HG02759 (cell line): ENCODE measurements at regions not wholly inside any gene's neighbourhood (a gene's known extent, or its start where the extent isn't known, plus 50 kb on each side); places are given as distances from the start of the nearest gene placed in this dataset.
"Not testable (repeated sequence)": the region's sequence is repeated elsewhere in the genome, so short reads cannot be mapped to it uniquely, and the experiment has no call there.

Experiments
- ATAC-seq: cut with Tn5 transposase; IDR thresholded peaks from one replicate; pipeline ENCODE4 v1.9.1; 2021; ENCODE audit warnings: mild to moderate bottlenecking, moderate library complexity; ENCODE audit not compliant: unreplicated experiment

DNA sequence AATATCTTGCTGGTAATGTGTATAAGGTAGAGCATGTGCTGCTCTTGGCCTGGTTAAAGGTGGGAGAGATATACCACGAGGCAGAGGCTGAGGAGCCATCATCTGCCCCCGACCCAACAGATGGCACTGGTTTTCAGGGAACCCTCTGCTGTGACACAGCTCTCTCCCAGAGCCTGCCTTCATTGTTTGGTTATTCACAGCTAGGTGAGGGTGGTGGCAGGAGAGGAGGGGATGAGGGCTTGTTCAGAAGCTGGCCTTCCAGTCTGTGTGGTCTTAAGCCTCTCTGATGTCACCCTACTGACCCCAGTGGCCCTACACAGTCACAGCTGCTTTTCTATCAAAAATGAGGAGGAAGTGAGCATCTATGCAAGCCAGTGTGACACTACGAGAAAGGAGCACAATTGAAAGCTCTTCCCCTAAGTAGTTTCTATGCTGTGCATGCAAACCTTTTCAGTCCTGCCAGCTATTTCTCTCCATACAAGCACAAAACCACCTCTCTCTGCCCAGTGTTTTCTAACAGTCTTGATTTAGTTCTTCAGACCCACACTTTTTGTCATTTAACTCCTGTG, 258.4 kb upstream of the AGTR1 start:
- no peak for ATAC-seq

DNA sequence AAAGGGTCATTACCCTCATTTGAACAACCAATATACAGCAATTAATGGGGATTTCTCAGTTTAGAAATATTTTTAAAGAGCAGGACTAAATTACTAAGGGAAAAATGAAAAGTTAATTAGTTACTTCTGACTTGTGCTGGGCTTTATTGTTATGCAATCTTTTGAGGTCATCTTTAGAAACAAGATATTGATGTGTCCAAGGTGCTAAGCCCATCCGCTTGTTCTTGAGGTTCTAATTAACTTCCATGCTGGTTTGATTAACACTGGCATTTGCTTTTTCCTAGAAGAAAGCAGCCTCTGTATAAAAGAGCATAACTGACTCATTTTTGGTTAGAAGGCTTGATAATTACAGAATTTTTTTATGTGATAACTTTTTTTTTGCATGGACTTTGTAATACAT, 256.5 kb upstream of the AGTR1 start:
- ATAC-seq, result no peak

DNA sequence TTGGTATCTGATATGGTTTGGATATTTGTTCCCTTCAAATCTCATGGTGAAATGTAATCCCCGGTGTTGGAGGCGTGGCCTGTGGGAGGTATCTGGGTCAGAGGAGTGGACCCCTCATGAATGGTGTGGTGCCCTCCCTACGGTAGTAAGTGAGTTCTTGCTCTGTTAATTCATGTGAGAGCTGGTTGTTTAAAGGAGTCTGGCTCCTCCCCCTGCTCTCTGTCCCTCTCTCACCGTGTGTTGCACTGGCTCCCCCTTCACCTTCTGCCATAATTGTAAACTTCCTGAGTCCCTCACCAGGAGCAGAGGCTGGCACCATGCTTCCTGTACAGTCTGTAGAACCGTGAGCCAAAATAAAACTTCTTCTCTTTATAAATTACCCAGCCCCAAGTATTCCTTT, 246.9 kb upstream of the AGTR1 start:
- no peak for ATAC-seq

DNA sequence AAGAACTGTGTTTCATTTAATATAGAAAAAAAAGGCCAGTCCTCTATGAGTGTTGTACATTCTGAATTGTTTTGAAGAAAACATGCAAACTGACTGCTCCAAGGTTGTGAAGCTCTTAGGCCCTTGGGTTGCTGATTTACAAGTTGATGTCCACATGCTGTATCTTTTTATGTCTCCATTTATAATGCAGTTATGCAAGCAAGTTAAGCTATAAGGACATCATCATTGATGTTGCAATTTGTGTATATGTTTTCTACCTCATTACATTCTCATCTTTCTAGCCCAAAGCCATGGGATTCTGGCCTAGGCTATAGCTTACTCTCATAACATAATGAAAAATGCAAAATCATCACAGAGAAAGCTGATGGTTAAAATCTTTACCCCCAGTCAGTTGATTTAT, 245.7 kb upstream of the AGTR1 start:
- ATAC-seq, result no peak

DNA sequence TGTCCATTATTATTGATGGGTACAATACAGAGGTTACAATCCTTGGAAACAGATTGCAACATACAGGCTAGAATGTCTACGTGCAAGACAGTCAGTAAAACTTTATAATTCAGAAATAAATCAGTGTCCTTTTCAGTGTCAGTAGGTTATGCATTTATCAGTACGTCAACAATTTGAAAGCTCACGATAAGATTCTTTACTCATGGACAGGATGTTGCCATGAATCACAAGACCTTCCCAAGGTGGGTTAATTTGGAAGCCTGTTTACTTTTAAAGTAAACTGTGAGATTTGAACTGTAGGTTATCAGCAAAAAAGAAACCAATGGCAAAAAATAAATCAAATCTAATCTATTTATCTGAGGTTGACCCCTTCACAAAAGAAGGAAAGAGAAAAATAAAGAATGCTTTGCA, 243.9 kb upstream of the AGTR1 start:
- ATAC-seq, result no peak

DNA sequence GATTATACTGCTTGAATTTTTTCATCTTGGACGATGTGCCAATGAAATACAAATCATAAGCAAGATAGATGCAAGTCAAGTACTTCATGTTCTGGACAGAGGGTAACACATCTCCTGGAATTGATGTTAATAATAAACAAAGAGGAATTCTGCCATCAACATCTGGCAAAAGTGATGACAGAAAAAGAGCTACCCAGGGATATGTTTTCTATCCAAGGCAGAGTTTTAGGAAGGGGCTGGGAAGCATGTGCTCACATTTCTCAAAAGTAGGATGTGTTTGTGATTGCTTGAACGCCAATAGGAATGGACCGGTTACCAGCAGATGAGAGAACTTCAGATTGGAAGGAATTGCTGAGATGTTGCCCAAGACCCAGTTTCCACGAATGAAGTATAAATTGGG, 242.6 kb upstream of the AGTR1 start:
- no peak for ATAC-seq

DNA sequence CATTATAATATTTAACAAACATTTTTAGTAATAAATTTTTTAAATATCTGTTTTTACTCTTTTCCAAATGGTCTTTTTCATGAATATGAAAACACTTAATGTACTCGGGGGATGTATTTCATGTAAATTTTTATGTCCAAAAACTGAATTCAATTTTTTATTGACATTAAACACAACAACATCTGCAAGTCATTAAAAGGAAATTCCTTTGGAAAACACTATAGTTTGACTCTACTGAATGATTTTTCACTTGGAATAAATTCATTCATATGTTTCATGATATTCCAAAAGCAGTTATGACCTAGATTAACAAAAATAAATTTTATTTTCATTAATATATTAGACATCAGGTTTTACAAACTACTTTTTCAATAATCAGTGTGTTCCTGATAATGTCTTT, 239.8 kb upstream of the AGTR1 start:
- no peak for ATAC-seq

DNA sequence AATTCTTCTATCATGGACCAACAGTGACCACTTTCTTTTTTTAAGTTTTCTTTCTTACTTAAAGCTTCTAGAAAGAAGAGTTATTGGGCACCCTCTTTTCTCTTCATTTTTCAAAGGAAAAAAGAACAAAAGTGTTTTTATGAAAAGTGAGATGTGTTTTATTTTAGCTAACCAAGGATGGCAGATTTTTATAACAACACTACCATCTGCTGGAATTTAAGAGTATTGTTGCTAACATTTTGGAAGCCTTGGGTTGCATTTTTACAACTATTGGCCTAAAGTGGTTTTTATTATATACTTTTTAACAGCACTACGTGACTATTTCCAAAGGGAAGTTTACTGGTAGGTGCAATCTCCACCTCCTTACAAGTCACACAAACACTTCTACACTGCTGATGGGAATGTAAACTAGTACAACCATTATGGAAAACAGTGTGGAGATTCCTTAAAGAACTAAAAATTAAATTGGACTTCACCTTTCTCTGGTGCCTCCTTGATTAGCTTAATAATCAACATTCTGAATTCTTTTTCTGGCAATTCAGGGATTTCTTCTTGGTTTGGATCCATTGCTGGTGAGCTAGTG, 237.7 kb upstream of the AGTR1 start:
- ATAC-seq, result no peak

DNA sequence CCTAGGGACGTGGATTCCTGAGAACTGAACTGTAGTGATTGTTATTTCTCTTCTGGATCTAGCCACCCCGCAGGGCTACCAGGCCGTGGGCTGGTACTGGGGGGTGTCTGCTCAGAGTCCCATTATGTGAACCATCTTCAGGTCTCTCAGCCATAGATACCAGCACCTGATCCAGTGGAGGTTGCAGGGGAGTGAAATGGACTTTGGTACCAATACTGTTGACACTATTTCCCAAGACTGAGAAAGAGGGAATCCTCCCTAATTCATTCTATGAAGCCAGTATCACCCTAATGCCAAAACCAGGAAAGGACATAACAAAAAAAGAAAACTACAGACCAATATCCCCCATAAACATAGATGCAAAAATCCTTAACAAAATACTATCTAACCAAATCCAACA, 237.0 kb upstream of the AGTR1 start:
- no peak for ATAC-seq

DNA sequence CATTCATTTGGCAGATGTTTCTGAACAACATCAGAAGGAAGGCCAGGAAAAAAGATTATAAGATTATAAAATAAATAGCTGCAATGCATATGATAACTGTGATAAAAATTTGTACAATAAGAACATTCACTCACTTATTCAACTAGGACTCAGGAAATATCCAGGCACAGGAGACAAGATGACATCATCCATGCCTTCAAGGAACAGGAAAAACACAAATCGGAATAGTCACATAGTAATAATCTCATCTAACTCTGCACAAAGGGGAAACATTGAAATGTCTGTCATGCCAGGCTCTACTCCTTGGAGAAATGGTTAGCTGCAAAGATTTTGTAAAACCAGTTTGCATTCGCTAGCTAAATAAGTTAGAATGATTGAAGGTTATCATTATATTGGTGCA, 233.5 kb upstream of the AGTR1 start:
- ATAC-seq, result no peak

DNA sequence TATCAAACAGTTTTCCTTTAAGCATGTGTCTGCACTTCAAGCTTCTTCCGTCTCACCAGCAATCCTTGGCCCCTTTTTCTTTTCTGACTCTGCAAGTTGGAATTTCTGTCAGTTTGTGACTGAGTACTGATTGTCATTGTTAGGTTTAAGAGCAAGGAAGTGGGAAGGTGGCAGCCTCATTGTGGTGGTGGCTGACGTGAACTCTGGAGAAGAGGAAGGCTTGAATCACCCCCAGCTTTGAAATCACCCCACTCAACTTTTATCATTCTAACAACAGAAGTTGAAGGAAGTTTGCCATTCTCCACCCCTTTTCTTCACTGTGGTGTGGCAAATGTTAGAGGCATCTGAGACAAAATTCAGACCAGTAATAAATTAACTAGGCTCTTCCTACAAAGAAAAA, 231.6 kb upstream of the AGTR1 start:
- ATAC-seq, result no peak

DNA sequence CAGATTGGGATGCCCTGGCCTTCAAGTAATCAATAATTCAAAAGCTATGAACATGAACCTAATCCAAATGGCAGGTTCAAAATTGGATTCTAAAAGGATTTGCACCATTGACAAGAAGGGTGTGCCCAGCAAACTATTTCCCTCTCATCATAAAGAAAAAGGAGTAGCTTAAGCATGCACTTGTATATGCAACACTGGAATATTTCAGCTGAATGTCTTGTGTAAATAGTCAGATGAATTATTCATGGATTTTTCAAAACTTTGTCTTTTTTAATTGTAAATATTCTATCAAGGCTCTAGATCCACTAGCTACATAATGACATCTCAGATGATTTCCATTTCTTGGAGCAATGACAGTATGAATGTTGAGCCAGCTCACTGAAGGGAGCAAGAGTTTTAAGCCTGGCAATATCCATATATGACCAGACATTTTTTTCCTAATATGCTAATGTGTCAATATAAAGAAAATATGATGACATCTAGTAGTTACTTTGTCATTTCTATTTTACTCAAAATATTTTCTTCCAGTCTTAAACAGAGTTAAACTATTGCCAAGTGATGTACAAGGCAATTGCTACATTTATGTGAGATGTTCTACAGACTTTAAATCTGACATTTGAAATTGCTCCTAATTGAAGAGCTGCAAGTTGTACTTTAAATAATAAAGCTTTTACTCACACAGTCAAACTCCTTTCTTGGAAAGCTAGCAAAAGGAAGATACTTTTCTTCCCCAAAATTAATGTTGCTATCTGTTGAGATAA, 230.5 kb upstream of the AGTR1 start:
- no peak for ATAC-seq

DNA sequence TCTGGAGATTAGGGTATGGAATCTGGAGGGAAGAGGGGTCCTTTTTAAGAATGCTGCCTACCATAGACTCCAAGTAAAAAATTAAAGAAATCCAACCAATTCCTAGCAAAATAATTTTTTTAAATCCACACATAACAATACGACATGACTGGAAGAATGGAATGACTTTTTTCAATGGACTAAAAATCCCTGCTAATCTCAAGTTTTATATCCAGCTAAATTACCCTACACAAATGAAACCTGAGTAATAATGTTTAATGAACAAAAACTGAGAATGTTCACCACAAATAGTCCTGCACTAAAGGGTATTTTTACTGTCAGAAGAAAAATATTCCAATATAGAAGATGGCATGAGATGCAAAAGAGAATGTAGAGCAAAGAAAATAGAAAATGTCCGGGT, 220.3 kb upstream of the AGTR1 start:
- ATAC-seq, result no peak

DNA sequence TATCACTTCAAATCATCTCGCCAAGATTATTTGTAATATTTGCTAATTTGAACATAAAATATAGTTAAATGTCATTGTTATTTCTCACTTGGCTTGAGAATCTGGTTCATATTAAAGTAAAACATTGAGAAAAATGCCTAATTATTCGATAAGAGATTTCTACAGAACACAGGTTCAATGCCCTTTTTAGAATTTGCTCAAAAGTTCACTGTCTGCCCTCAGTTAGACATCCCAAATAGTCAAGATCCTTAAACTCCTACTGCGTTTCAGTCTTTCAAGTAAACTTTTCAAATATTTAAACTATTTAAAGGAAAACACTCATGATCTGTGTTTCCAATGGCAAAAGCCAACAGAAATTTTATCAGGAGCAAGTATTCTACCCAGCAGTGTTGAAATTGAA, 204.1 kb upstream of the AGTR1 start:
- no peak for ATAC-seq

DNA sequence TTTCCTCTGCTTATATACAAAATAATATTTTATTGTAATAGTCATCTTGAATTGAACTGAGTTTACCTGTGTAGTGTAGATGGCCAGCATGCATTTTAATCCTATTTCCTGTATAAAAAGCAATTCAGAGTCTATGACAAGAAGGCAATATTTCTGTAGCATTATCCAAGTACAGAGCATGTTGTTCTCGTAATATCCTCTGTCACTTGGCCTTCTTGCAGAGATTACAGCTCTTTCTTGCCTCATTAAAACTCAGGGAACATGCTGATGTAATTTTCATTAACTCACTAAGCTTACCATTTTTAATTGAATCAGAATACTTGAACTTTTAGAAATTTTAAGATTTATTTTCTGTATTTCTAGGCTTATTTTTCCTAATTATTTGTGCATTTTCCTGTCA, 203.3 kb upstream of the AGTR1 start:
- ATAC-seq, result no peak

DNA sequence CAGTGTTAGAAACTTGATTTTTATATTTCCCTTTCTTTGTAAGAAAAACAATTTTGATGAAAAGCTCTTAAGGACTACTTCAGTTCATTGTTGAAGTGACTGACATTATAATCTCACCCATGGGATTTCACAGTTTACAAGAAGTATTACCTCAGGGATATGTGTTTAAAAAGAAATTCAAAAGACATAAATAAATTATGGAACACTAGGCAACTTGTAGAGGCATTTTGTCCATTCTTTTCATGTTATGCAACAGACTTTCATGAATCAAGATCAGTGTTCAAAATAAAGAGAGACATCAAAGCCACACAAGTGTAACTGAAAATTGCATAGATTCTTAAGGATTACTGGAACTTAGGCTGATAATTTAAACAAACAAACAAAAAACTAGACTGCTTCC, 196.8 kb upstream of the AGTR1 start:
- ATAC-seq, result no peak

DNA sequence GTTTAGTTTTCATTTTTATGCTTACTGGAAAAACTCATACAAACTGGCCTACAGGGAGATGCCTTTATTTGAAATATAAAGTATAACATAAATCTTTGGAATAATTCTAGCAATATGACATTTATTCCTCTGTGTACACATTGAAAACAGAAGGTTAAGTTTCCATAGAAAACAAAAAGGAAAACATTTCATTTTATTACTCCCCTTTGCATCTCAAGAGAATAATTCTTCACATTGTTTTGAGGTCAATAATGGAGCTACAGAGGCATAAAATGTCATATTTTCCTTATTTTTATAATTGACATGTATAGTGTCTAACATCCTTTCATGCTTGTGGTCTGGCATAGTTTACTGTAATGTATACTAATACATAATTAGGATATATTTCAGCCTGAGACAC, 187.6 kb upstream of the AGTR1 start:
- no peak for ATAC-seq

DNA sequence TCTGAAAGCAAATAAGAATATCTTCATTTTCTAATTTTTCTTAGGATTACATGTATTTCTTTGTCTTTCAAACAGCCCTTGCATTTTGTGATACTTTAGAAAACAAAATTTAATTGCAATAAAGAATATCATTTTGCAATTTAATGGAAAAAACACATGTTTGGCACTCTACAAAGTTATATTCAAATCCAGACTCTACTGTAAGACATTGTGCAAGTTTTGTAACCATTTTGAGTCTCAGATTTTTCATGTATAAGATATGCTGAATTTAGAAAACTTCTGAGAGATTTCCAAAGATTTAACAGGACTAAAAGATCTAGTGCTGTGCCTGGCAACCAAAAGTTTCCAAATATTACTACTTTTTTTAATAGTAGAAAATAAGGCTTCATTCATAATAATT, 187.1 kb upstream of the AGTR1 start:
- no peak for ATAC-seq

DNA sequence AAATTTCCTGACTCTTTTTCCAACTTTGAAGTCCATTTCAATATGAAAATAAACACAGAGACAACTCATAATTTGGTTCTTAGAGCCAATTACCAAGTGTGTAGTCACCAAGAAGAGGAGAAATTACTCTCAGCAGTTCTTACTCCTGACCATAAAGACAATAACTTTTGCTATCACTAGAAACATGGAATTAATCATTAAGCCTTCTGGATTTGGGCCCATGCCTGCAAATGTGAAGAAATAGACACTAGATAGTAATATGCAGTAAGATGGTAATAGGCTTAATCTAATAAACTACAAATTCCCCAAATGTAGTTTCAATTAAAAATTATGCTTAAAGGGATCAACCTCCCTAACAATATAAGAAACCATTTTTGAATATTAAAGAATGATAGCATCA, 185.1 kb upstream of the AGTR1 start:
- no peak for ATAC-seq

DNA sequence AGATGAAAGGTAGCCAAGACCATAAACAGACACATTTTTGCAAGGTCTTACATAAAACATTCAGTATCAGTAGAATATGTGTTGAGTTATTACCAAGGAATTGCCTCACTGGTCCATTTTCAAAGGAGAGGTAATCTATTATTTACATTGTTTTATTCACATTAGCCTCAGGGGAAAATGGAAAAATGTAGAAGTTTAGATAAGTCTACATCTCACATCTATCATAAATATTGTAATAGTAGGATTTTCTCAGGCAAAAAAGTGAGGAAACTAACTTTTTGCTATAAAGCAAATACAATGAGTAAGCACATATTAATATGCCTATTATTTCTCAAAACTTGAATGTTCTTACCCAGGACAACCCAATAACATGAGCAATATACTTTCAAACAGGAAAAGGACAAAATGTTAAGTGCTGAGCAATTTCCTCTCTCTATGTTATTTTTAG, 184.6 kb upstream of the AGTR1 start:
- no peak for ATAC-seq

DNA sequence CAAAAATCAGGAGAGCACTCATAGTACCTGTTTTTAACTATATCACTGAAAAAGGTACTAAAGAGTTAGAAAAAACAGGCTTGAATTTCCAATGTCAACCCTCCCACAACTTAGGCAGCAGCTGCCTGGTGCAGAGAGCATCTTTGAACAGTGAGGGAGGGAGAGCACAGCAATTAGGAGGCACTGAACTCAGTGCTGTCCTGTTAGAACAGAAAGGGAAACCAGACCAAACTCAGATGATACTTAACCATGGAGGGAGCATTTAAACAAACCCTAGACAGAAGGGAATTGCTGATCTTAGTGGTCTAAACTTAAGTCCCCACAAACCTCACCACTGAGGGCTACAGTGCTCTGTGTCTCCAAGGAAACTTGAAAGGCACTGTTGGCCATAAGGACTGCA, 179.2 kb upstream of the AGTR1 start:
- ATAC-seq, result no peak

DNA sequence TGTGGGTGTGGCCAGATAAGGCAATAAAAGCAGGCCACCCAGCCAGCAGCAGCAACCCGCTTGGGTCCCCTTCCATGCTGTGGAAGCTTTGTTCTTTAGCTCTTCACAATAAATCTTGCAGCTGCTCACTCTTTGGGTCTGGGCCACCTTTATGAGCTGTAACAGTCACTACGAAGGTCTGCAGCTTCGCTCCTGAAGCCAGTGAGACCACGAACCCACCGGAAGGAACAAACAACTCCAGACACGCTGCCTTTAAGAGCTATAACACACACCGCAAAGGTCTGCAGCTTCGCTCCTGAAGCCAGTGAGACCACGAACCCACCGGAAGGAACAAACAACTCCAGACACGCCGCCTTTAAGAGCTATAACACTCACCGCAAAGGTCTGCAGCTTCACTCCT, 172.1 kb upstream of the AGTR1 start:
- ATAC-seq, result not testable (repeated sequence)

DNA sequence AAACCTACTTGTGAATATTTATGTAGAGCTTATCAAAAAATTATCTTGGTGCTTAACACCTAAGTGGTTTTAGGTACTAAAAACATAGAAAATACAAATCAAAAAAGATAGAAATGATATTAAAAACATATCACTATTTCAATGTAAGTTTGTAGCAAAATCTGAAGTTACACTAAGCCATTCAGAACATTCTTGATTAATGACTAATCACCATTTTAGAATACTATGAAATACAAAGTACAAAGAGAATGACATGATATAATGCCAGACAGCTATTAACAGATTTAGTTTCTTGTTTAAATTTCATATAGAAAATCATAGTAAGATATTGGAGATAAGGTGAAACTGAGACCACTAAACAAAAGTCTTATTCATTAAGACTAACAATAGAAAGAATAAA, 169.7 kb upstream of the AGTR1 start:
- ATAC-seq, result no peak
